ENCODE measurements at regions not wholly inside any gene's neighbourhood (a gene's known extent, or its start where the extent isn't known, plus 50 kb on each side); places are given as distances from the start of the nearest gene placed in this dataset.

- Histone ChIP-seq H3K9ac (ENCODE audit: extremely low read depth, low read length, poor library complexity, severe bottlenecking) (no peak overlapping the region), H3K4me1 (ENCODE audit: control insufficient read depth, insufficient read depth, low read length) (no peaks in the 10 kb centered on the region), H3K36me3 (ENCODE audit: control insufficient read depth, insufficient read depth, low read length) (no peaks in the 10 kb centered on the region), H3K9me3 (ENCODE audit: control insufficient read depth, low read length) (no peaks in the 10 kb centered on the region), H3K27ac (ENCODE audit: low read depth, low read length) (no peak overlapping the region), H3K27me3 (ENCODE audit: control insufficient read depth, insufficient read depth, low read length, poor library complexity, severe bottlenecking) (no peaks in the 10 kb centered on the region), H3K4me3 (ENCODE audit: low read length) (no peak overlapping the region)
- no CpG with 5 or more reads among the region's 2 CpGs for WGBS, 2 experiments (ENCODE audit: insufficient coverage in 1 of 2, insufficient read length in 1 of 2)
- H3K9me3 Mint-ChIP-seq, result peaks cover 10% of the 10 kb centered on the region
- DNase-seq, result no peak
- H3K27me3 Mint-ChIP-seq (ENCODE audit: insufficient read depth), result no peaks in the 10 kb centered on the region
- TF ChIP-seq CTCF (conservative IDR thresholded peaks at IDR 0.05), result no peak
- no peaks in the 10 kb centered on the region for H3K4me1 Mint-ChIP-seq
- no peak overlapping the region for H3K27ac Mint-ChIP-seq
- no peak overlapping the region for H3K4me3 Mint-ChIP-seq
- no peaks in the 10 kb centered on the region for H3K36me3 Mint-ChIP-seq (ENCODE audit: low read depth)
These were observed 297.9 kb upstream of the PSMD7 start for GRCh38 chr16:73998707-73999106.

- no peaks in the 10 kb centered on the region for H3K4me1 Mint-ChIP-seq
These were observed 298.6 kb upstream of the PSMD7 start for GRCh38 chr16:73997971-73998370.

GRCh38 chr16:73997340-73997711, 299.3 kb upstream of the PSMD7 start:
- 94 to 100% methylated on average over 3 of the region's 3 CpGs for whole genome bisulfite sequencing, 2 experiments (ENCODE audit: insufficient coverage in 1 of 2, insufficient read length in 1 of 2)
- no peak for DNase-seq
- no peaks in the 10 kb centered on the region for H3K27me3 Mint-ChIP-seq (ENCODE audit: insufficient read depth)

More at GRCh38 chr16:73997971-73998370, 298.6 kb upstream of the PSMD7 start:
- WGBS, 2 experiments (ENCODE audit: insufficient coverage in 1 of 2, insufficient read length in 1 of 2), result 90 to 92% methylated on average over 3 to 4 of the region's 4 CpGs
- Histone ChIP-seq H3K4me3 (ENCODE audit: low read length) (no peak overlapping the region), H3K9me3 (ENCODE audit: control insufficient read depth, low read length) (no peaks in the 10 kb centered on the region), H3K9ac (ENCODE audit: extremely low read depth, low read length, poor library complexity, severe bottlenecking) (no peak overlapping the region), H3K36me3 (ENCODE audit: control insufficient read depth, insufficient read depth, low read length) (no peaks in the 10 kb centered on the region), H3K4me1 (ENCODE audit: control insufficient read depth, insufficient read depth, low read length) (no peaks in the 10 kb centered on the region), H3K27ac (ENCODE audit: low read depth, low read length) (no peak overlapping the region), H3K27me3 (ENCODE audit: control insufficient read depth, insufficient read depth, low read length, poor library complexity, severe bottlenecking) (no peaks in the 10 kb centered on the region)
- Mint-ChIP-seq H3K27me3 (ENCODE audit: insufficient read depth) (no peaks in the 10 kb centered on the region), H3K36me3 (ENCODE audit: low read depth) (no peaks in the 10 kb centered on the region), H3K9me3 (peaks cover 3% of the 10 kb centered on the region), H3K27ac (no peak overlapping the region), H3K4me3 (no peak overlapping the region)
- DNase-seq, result no peak
- TF ChIP-seq CTCF (conservative IDR thresholded peaks at IDR 0.05), result no peak

More at GRCh38 chr16:73997340-73997711, 299.3 kb upstream of the PSMD7 start:
- Mint-ChIP-seq H3K4me3 (no peak overlapping the region), H3K9me3 (no peaks in the 10 kb centered on the region), H3K36me3 (ENCODE audit: low read depth) (no peaks in the 10 kb centered on the region), H3K27ac (no peak overlapping the region), H3K4me1 (no peaks in the 10 kb centered on the region)
- Histone ChIP-seq H3K27ac (ENCODE audit: low read depth, low read length) (no peak overlapping the region), H3K4me1 (ENCODE audit: control insufficient read depth, insufficient read depth, low read length) (no peaks in the 10 kb centered on the region), H3K36me3 (ENCODE audit: control insufficient read depth, insufficient read depth, low read length) (no peaks in the 10 kb centered on the region), H3K27me3 (ENCODE audit: control insufficient read depth, insufficient read depth, low read length, poor library complexity, severe bottlenecking) (no peaks in the 10 kb centered on the region), H3K4me3 (ENCODE audit: low read length) (no peak overlapping the region), H3K9me3 (ENCODE audit: control insufficient read depth, low read length) (no peaks in the 10 kb centered on the region), H3K9ac (ENCODE audit: extremely low read depth, low read length, poor library complexity, severe bottlenecking) (no peak overlapping the region)
- no peak for TF ChIP-seq CTCF (conservative IDR thresholded peaks at IDR 0.05)

All from endodermal cell (in vitro differentiated cells).